ENCODE measurements at regions not wholly inside any gene's neighbourhood (a gene's known extent, or its start where the extent isn't known, plus 50 kb on each side); places are given as distances from the start of the nearest gene placed in this dataset.
"Not testable (repeated sequence)": the region's sequence is repeated elsewhere in the genome, so short reads cannot be mapped to it uniquely, and the experiment has no call there.

DNA sequence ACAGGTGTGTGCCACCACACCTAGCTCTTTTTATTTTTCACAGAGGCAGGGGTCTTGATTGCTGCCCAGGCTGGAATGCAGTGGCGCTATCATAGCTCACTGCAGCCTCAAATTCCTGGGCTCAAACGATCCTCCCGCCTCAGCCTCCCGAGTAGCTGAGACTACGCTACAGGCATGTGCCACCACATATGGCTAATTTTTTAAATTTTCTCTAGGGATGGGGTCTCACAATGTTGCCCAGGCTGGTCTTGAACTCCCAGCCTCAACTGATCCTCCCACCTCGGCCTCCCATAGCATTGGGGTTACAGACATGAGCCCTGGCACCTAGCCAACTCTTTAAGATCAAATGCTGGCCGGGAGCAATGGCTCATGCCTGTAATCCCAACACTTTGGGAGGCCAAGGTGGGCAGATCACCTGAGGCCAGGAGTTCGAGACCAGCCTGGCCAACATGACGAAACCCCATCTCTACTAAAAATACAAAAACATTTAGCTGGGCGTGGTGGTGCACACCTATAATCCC is 50.6 kb upstream of the MYL10 start:
- DNase-seq (ENCODE audit: low read depth); H3K4me3 ChIP-seq (ENCODE audit: low read depth, low read length): not testable (repeated sequence)

DNA sequence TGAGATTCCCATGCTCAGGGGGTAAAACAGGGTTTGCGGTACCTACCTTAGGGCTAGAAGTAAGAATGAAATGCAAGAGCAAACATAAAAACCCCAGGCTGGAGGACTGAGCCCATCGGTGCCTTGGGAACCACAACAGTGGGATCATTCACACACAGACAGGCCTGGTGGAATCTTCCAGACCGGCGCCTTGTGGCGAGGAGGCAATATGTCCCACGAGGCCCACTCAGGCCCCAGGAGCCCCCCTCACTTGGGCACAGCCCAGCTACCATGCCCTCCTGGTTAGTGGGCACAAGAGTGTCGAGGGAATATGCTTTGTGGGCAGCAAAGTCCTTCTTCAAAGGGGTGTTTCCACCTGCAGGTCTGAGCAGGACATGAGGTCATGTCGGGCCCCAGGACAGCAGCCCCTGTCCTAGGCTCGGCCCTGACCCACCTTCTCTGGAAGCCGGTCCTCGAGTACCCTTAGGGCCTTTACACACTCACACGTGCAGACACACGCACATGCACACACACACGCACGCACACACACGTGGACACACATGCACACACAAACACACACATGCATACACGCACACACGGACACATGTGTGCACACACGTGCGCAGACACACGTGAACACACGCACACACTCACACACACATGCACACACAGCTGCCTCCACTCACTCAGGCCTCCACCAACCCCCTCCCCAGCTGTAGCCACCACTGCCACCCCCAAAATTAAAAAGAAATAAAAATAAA is 51.5 kb upstream of the MYL10 start:
- TF ChIP-seq CTCF (IDR thresholded peaks at IDR 0.05; ENCODE audit: low read depth, low read length, missing control alignments), result no peak
- no peak for DNase-seq (ENCODE audit: low read depth)
- no peak overlapping the region for H3K4me3 ChIP-seq (ENCODE audit: low read depth, low read length)

GRCh38 chr7:101681170-101682007 is 52.3 kb upstream of the MYL10 start:
- no peak for DNase-seq (ENCODE audit: low read depth)
- TF ChIP-seq CTCF (IDR thresholded peaks at IDR 0.05; ENCODE audit: low read depth, low read length, missing control alignments), result no peak

DNA sequence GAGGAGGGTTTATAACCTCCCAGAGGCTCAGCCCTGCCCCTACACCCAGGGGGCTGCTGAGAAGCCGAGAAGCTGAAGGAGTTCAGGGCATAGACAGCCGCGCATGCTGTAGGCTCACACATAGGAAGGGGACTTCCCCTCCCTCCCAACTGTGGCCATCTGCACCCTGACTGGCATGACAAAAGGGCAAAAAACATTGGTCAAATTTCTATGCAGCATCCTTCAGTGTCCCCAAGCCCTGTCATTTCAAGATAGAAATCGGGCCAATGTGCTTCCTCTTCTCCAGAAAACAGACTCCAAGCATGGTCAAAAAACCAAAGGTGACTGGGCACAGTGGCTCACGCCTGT is 55.9 kb upstream of the MYL10 start:
- TF ChIP-seq CTCF (IDR thresholded peaks at IDR 0.05; ENCODE audit: low read depth, low read length, missing control alignments), result no peak
- H3K4me3 ChIP-seq (ENCODE audit: low read depth, low read length), result no peak overlapping the region
- DNase-seq (ENCODE audit: low read depth), result no peak

More at GRCh38 chr7:101681170-101682007, 52.3 kb upstream of the MYL10 start:
- H3K4me3 ChIP-seq (ENCODE audit: low read depth, low read length), result no peak overlapping the region

DNA sequence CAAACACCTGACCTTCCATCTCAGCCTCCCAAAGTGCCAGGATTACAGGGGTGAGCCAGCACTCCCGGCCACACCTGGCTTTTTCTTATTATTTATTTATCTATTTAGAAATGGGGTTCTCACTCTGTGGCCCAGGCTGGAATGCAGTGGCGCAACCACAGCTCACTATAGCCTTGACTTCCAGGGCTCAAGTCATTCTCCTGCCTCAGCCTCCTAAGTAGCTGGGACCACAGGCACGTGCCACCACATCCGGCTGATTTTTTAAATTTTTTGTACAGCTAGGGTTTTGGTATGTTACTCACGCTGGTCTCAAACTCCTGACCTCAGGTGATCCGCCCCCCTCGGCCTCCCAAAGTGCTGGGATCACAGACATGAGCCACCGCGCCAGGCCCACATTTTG is 56.9 kb upstream of the MYL10 start:
- no peak for TF ChIP-seq CTCF (IDR thresholded peaks at IDR 0.05; ENCODE audit: low read depth, low read length, missing control alignments)
- DNase-seq (ENCODE audit: low read depth), result no peak
- H3K4me3 ChIP-seq (ENCODE audit: low read depth, low read length), result no peak overlapping the region

- TF ChIP-seq CTCF (IDR thresholded peaks at IDR 0.05; ENCODE audit: low read depth, low read length, missing control alignments), result no peak
- no peak overlapping the region for H3K4me3 ChIP-seq (ENCODE audit: low read depth, low read length)
- no peak for DNase-seq (ENCODE audit: low read depth)
Measured at GRCh38 chr7:101687081-101687480, 58.0 kb upstream of the MYL10 start.

DNA sequence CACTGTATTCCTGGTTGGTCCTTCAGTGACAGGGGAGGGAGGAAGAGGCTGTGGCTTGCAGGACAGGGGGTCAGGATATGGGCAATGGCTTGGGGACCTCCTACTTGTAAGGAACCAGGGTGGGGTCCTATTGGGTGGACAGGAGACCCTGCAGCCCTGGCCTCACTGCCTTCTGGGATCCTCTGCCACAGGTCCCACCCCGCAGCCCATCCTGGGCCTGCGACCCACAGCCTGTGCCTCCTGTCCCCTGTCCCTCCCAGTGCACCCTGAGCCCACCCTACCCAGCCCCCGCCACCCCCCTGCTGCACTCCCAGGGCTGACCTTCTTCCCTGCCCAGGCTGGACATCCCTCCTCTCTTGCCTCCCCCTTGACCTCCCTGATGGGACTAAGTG is 58.7 kb upstream of the MYL10 start:
- no peak overlapping the region for H3K4me3 ChIP-seq (ENCODE audit: low read depth, low read length)
- no peak for TF ChIP-seq CTCF (IDR thresholded peaks at IDR 0.05; ENCODE audit: low read depth, low read length, missing control alignments)
- DNase-seq (ENCODE audit: low read depth), result no peak

Data from GM12864 (cell line).